DLD1 (cell line): ENCODE measurements at regions not wholly inside any gene's neighbourhood (a gene's known extent, or its start where the extent isn't known, plus 50 kb on each side); places are given as distances from the start of the nearest gene placed in this dataset.

Experiments used
- in situ Hi-C: cut with HindIII; loops from 2 replicates; pipeline ENCODE4 v1.10.0; 2017; ENCODE audit warnings: low sequenced_read_pairs

DNA sequence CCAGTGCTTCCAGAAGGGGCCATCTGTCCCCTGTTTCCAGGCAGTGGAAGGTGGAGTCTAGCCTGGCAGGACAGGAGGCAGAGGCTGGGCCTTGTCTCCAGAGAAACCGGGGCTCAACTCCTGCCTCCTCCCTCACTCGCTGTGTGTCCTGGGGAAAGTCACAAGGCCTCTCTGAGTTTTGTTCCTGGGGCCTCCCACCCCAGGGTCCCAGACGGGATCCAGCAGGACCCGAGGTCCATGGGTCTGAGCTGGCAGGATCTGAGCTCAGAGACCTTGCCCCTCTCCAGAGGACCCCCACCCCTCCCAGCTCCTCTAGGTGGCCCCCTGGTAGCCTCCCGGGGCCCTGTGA is 72.2 kb upstream of the TAF1B start:
- in situ Hi-C loops, result no loop called here

GRCh38 chr2:9771481-9772017 is 71.7 kb upstream of the TAF1B start:
- in situ Hi-C loops, result no loop called here

DNA sequence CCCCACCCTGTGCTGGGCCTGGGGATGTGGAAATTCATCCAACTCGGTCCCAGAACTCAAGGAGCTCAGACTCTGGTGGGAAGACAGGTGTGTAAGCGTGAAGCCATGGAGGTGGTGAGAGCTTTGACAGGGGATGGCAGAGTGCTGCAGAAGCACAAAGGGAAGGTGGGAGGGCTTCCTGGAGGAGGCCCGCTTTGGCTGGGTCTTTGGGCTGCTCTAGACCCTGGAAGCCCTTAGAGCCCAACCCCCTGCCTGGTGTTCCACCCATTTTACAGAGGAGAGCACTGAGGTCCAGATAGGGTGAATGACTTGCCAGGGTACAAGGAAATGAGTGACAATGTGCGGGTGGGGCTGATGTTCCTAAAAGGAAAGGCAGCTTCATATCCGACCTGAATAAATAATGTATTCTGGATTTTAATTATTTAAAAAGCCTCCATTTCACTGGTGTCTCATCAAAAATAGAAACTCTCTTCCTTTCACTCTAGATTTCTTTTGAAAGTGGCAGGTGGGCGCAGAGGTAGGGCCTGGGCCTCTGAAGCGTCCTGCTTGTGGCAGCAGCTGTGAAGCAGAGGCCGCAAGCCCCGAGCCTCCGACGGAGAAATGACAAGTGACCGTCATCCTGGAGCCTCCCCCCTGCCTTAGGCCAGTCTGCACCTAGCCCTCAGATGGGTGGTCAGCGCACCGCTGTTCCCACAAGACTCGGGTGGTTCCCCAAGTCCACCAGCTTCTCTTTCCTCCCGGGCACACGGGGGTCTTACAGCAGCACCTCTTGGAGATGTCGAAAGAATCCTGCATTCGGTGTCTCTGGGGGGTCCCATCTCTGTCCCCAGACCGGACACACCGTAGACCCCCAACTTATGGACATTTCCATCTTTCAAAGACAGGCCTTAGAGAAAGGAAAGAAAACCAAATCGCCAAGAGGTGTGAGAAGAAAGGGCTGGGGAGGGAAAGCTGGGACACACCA is 71.0 kb upstream of the TAF1B start:
- in situ Hi-C loops, result no loop called here

DNA sequence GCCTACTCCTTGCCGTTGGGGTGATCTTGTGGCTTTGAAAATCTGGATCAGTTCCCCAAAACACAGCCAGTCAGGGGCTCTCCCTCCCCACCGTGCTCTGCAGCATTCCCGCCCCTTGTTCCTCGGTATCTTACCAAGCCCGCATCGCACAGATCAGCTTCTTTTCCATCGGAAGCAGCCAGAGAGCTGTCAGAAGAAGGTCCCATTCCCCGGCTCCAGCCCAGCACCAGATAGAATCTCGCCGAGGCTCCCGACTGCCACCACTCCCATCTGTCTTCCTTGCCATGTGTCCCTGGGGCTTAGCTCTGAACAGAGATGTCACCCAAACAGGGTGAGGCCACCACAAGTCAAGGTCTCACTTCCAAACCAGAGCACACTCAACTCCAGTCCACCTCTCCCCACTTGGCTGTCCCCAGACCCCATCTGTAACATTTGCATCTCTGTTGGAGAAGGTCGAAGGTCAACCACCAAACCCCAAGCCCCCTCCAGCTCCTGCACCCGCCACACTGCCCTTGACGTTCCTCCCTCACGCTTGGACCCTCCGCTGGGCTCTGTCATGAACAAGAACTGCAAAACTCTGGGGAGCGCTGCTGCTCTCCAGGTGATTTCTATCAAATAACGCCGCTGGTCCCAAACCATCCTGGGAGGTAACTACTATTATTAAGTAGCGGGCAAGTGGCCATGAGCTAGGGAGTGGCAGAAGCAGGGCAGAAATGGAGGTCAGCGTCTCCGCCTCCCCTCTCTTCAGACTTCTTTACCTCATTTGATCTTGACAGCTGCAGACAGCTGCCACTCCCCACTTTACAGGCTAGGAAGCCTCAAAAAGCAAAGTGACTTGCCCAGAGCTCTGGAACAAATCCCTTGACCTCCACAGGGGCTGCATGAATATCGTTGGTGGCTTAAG is 70.0 kb upstream of the TAF1B start:
- in situ Hi-C loops, result no loop called here

DNA sequence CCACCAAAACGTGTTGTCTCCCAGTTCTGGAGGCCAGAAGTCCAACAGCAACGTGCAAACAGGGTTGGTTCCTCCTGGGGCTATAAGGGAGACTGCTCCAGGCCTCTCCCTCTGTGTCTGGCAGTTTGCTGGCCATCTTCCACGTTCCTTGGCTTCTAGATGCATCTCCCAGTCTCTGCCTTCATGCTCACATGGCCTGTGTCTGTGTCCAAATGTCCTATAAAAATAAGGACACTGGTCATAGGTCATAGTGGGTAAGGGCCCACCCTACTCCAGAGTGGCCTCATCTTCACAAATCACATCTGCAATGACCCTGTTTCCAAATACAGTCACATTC is 69.4 kb upstream of the TAF1B start:
- in situ Hi-C loops, result no loop called here

GRCh38 chr2:9774266-9774665 is 69.0 kb upstream of the TAF1B start:
- in situ Hi-C loops, result no loop called here

- in situ Hi-C loops, result no loop called here
These were observed 67.9 kb upstream of the TAF1B start for GRCh38 chr2:9775351-9775750.

- in situ Hi-C loops, result no loop called here
These were observed 67.1 kb upstream of the TAF1B start for GRCh38 chr2:9775999-9776712.

- in situ Hi-C loops, result no loop called here
These were observed 66.2 kb upstream of the TAF1B start for GRCh38 chr2:9777081-9777480.

- in situ Hi-C loops, result no loop called here
These were observed 65.3 kb upstream of the TAF1B start for GRCh38 chr2:9778012-9778411.

DNA sequence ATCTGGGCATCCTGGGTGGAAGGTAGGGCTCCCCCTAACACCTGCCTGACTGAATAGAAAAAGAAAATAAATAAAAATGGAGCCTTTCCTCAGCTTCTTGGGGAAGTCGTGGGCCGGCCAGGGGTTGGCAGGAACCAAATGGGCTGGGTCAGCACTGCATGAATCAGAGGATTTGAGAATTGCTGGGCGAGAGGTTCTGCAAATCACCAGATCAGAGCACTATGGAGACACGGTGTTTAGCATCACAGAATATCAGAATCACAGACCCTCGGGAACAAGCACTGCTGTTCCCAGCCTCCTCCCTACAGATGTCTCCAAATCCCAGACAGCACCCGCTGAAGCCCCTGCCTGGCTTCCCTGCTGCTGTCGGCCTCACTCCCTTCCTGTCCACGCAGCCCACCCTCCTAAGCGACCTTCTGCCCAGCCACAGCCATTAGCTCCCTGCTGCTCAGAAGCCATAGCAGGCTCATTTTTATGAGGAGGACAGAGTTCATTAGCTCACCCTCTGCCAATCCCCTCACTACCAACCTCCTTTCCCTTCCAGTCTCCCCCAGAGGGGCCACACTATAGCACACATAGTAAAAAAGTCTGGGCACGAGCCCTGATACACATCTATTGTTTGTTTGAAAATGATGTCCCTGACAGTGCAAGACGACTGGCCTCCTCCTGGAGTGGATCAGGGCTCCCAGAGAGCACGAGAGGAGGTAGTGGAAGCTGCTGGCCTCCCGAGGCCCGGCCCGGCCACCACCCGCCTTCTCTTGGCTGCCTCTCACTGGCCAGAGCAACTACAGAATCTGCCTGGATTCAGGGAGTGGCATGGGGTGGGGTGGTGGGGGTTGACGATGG is 64.6 kb upstream of the TAF1B start:
- in situ Hi-C loops, result no loop called here

- in situ Hi-C loops, result no loop called here
These were observed 63.5 kb upstream of the TAF1B start for GRCh38 chr2:9779596-9780264.

- in situ Hi-C loops, result no loop called here
These were observed 62.7 kb upstream of the TAF1B start for GRCh38 chr2:9780368-9781130.

GRCh38 chr2:9781252-9781651 is 62.0 kb upstream of the TAF1B start:
- in situ Hi-C loops, result no loop called here

DNA sequence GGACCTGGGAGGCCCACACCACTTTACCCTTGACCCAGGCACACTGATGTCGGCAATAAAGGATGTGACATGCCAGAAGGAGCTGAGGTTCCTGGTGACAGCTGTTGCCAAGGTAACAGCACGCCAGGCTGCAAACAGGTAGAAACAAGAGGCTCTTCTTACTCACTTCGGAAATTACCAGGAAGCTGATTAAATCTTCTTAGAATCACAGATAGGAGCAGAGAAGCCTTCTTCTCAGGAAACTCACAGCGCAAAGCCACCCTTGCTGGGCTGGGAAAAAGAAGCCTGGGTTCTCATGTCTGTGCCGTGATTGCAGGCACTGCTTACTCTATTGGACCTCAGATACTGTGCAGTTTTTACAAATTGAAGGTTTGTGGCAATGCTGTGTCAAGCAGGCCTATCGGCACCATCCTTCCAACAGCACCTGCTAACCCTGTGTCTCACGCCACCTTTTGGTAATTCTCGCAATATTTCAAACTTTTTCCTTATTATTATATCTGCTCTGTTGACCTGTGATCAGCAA is 61.0 kb upstream of the TAF1B start:
- in situ Hi-C loops, result no loop called here

DNA sequence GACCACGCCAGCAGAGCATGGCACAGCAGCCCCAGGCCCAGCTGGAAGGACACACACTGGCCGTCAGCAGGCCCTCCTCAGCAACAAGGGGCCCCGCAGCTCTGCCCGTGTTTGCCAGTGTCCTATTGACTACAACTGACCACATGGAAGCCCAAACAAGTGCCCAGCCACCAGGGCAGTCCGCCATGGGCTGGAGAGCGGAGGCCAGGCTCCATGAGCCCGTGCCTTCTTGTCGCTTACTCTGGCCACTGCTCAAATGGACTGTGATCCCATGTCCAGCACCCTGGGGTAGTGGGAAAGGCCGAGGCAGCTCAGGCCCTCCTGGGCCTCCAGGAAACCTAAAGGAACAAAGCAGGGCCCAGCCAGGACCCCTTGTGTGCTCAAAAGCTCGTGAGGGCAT is 53.9 kb upstream of the TAF1B start:
- in situ Hi-C loops, result no loop called here

- in situ Hi-C loops, result no loop called here
These were observed 52.5 kb upstream of the TAF1B start for GRCh38 chr2:9790702-9791225.

- in situ Hi-C loops, result no loop called here
These were observed 51.6 kb upstream of the TAF1B start for GRCh38 chr2:9791711-9792110.
